Adipocyte (in vitro differentiated cells): ENCODE measurements at regions not wholly inside any gene's neighbourhood (a gene's known extent, or its start where the extent isn't known, plus 50 kb on each side); places are given as distances from the start of the nearest gene placed in this dataset.

ENCODE experiments used
- DNase-seq: peaks from one replicate; pipeline ENCODE4 v3.0.0-alpha.2; 2015; ENCODE audit warnings: low read depth
- H3K27me3 ChIP-seq: replicated peaks from 2 replicates; pipeline ENCODE4 v1.7.0; 2013; ENCODE audit warnings: mild to moderate bottlenecking, low read length, moderate library complexity; ENCODE audit not compliant: control insufficient read depth, insufficient read depth
- H3K36me3 ChIP-seq: 2 replicates; pipeline ENCODE4 v1.7.0; 2013; ENCODE audit warnings: low read length, mild to moderate bottlenecking, moderate library complexity; ENCODE audit not compliant: control insufficient read depth, insufficient read depth, severe bottlenecking
- H3K4me1 ChIP-seq: 2 replicates; pipeline ENCODE4 v1.7.0; 2013; ENCODE audit warnings: mild to moderate bottlenecking, low read length, moderate library complexity; ENCODE audit not compliant: control insufficient read depth, insufficient read depth
- H3K4me3 ChIP-seq: 2 replicates; pipeline ENCODE4 v1.7.0; 2013; ENCODE audit warnings: mild to moderate bottlenecking, low read length, moderate library complexity
- H3K9ac ChIP-seq: 2 replicates; pipeline ENCODE4 v1.7.0; 2013; ENCODE audit warnings: mild to moderate bottlenecking, low read length, moderate library complexity
- H3K9me3 ChIP-seq: 2 replicates; pipeline ENCODE4 v1.7.0; 2013; ENCODE audit warnings: mild to moderate bottlenecking, low read length, moderate library complexity; ENCODE audit not compliant: control insufficient read depth

DNA sequence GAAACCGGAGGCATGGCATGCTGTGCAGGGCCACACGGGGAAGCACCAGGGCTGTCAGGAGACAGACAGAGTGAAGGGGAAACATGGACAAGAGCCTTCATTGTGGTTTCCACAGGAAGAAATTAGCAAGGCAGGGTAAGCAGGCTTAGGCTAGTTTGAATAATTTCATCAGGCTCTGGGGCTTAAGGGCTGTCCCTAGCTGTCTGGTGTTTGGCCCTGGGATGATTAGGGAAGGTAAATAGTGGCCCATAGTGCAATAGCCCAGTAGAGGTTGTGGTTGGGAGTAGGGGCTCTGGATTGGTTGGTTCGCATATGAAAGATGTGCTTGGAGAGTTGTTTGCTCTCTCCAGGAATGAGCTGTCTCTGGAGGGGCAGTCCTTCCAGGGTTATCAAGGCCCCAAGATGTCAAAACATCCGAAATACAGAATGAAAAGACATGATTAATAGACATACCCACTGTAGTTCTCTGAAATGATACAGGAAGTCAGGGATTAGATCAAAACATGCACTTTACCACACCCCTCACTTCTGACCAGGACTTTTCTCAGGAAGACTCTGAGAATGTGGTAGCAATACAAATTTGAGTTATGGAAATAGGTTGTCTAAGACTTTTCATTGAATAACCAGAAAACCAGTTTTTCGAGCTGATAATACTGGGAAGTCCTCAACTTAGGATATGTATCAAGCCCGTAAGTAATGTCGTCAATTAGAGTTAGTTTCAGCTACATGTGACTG, 224.9 kb upstream of the NFE2L3 start:
- peaks cover 3% of the 10 kb centered on the region for H3K4me1 ChIP-seq
- no peaks in the 10 kb centered on the region for H3K27me3 ChIP-seq
- no peak for DNase-seq
- H3K9ac ChIP-seq, result no peak overlapping the region
- H3K36me3 ChIP-seq, result no peaks in the 10 kb centered on the region
- no peak overlapping the region for H3K4me3 ChIP-seq
- no peaks in the 10 kb centered on the region for H3K9me3 ChIP-seq

DNA sequence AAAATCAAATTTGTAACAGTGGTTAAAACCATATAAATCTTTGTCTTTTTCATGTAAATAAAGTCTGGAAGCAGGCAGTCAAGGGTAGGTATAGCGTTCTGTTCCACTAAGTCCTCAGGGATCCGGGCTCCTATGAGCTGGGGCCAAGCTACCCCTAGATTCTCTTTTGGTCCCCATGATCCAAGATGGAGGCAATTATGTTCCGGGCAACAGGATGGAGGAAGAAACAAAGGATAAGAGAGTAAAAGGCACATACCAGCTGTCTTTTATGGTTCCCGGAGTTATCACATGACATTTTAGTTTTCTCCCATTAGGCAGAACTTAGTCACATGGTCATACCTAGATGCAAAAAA, 224.4 kb upstream of the NFE2L3 start:
- H3K4me3 ChIP-seq, result no peak overlapping the region
- H3K9me3 ChIP-seq, result no peaks in the 10 kb centered on the region
- H3K4me1 ChIP-seq, result peaks cover 3% of the 10 kb centered on the region
- no peak for DNase-seq
- H3K27me3 ChIP-seq, result no peaks in the 10 kb centered on the region
- no peaks in the 10 kb centered on the region for H3K36me3 ChIP-seq
- H3K9ac ChIP-seq, result no peak overlapping the region

GRCh38 chr7:25928549-25929330, 223.3 kb upstream of the NFE2L3 start:
- no peak for DNase-seq
- Histone ChIP-seq H3K9ac (no peak overlapping the region), H3K4me1 (peaks cover 3% of the 10 kb centered on the region), H3K27me3 (no peaks in the 10 kb centered on the region), H3K9me3 (peaks cover 9% of the 10 kb centered on the region), H3K4me3 (no peak overlapping the region), H3K36me3 (no peaks in the 10 kb centered on the region)

DNA sequence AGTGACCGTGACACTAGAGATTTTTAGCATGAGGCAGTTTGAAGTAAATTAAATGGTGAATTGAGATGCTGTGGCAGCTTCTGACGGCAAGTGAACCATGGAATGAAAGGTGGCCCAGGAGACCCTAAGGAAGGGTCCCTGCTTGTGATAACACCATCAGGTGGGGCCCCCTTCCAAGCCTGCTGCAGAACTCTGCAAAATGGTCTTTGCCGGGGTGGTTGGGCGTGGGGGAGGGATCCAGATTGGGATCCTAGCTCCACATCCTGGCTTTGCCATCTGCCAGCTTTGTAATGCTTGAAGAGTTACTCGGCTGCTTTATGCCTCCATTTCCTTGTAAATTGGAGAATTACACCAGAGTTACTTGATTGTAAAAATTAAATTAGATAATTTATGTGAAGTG, 222.6 kb upstream of the NFE2L3 start:
- Histone ChIP-seq H3K36me3 (no peaks in the 10 kb centered on the region), H3K27me3 (no peaks in the 10 kb centered on the region), H3K9me3 (peaks cover 16% of the 10 kb centered on the region), H3K4me1 (peaks cover 3% of the 10 kb centered on the region), H3K9ac (no peak overlapping the region), H3K4me3 (no peak overlapping the region)
- no peak for DNase-seq

DNA sequence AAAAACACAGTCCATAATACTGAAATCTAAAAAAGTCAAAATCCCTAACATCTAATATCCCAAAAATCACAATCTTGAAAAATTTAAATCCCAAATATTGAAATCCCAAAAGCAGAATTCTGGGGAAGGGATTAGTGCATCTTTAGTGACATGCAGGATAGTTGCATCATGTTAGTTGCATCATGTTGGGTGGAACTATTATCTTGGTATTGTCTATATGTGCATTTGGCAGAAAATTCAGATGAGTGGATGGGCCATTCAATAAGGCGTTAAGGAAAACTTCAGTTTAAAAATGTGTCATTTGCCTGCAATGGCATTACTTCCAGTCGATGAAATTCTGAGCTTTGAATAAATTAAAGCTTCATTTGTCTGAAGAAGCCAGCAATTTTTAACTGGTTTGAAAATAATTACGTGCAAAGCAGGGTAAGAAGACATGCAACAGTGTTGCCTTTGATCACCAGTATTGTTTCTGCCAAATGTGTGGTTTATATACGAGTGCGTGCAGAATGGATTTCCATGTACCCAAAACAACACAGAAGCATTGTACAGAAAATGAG, 221.4 kb upstream of the NFE2L3 start:
- Histone ChIP-seq H3K36me3 (no peaks in the 10 kb centered on the region), H3K9me3 (peaks cover 24% of the 10 kb centered on the region), H3K4me1 (peaks cover 3% of the 10 kb centered on the region), H3K27me3 (no peaks in the 10 kb centered on the region), H3K4me3 (no peak overlapping the region), H3K9ac (no peak overlapping the region)
- DNase-seq, result no peak

DNA sequence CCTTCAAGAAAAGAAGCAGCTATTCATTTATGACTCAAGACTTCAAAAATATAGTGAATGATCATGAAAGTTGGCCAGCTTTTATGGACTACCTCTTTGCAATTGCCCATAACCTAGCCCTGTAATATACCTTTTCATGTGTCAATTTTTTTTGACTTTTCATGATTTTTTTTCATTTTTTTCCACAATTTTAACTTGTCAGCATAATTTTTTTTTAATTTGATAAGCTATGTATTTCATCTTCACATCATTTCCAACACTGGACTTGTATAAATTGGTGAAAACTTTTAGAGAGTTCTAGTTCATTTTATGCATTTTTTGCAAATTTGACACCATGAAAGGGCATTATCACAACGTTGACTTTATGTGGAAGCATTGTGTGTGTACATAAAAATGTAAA, 220.8 kb upstream of the NFE2L3 start:
- H3K4me3 ChIP-seq, result no peak overlapping the region
- H3K4me1 ChIP-seq, result peaks cover 3% of the 10 kb centered on the region
- DNase-seq, result no peak
- no peak overlapping the region for H3K9ac ChIP-seq
- H3K9me3 ChIP-seq, result peaks cover 24% of the 10 kb centered on the region
- no peaks in the 10 kb centered on the region for H3K27me3 ChIP-seq
- no peaks in the 10 kb centered on the region for H3K36me3 ChIP-seq

DNA sequence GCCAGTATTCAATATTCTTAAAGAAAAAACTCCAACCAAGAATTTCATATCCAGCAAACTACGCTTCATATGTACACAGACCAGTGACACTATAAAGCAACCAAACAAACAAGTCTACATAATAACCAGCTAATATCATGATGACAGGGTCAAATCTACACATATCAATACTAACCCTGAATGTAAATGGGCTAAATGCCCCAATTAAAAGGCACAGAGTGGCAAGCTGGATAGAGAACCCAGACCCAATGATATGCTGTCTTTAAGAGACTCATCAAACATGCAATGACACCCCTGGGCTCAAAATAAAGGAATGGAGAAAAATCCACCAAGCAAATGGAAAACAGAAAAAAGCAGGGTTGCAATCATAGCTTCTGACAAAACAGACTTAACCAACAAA, 218.1 kb upstream of the NFE2L3 start:
- DNase-seq, result no peak
- no peak overlapping the region for H3K9ac ChIP-seq
- H3K36me3 ChIP-seq, result no peaks in the 10 kb centered on the region
- H3K27me3 ChIP-seq, result no peaks in the 10 kb centered on the region
- H3K4me1 ChIP-seq, result no peaks in the 10 kb centered on the region
- H3K4me3 ChIP-seq, result no peak overlapping the region
- H3K9me3 ChIP-seq, result peaks cover 29% of the 10 kb centered on the region

DNA sequence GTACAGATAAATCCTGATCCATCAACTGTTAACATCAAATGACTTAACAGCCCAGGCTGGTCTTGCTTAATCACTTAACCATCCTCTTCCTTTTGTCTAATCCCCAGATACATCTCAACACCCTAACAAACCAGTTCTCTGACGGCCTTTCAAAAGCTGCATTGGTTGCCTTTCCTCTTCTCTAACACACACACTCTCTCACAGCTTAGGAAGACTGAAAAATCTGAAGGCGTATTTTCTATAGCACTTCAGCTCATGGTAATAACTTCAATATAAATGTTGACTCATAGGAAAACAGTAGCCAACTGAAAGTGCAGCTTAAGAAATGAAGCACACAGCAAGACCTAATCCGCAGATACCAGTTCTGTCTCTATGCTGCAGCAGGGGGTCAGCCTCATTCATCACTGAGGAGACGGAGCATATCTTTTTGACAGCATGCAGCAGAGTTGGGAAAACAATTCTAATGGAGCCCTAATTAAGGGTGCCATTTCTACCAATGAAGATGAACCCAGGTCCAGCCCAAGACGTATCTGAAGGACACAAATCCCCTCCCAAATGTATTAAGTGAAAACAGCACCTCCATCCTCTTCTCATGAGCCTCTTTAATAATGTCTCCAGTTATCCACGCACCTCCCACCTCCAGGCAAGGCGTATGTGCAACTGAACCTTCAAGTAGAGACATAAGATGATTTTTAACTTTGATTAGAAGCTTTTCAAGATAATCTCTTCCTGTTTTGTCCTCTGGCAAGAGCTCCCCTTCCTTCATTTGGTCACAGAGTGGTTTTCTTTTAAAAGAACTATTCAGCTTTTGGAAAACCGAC, 211.7 kb upstream of the NFE2L3 start:
- Histone ChIP-seq H3K27me3 (no peaks in the 10 kb centered on the region), H3K36me3 (no peaks in the 10 kb centered on the region), H3K4me3 (no peak overlapping the region), H3K4me1 (peaks cover 6% of the 10 kb centered on the region), H3K9ac (no peak overlapping the region), H3K9me3 (peaks cover 7% of the 10 kb centered on the region)
- no peak for DNase-seq

DNA sequence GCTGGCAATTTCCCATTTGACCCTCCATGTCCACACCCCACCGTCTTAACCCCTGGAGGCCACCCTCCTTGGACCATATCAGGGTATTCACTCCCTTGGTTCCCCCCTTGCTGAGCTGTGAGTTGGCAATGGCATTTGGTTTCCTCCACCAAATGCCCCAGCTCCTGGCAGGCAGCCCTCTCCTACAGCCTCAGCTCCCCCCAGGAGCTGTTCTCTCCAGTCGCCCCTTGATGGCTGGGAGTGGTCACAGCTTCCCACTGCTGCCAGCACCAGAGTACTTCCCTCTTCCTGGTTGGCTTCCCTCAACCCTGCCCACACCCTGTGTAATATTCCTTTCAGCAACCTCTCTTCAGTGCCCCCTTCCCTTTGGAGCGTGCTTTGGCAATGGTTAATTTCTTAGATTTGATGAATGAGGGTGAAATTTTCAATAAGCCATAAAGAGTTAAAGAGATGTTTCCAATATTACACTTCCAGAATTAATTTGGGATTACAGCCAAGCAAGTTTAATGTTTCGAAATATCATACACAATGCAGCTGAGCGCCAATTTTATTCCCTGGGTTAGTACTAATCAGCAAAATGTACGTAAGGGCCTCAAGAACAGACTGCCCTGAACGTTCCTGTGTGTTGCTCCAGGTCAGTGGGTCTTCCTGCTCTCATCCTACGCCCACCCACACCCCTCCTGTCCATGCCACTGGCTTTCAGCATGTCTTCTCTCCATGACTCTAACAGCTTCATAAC, 207.1 kb upstream of the NFE2L3 start:
- Histone ChIP-seq H3K4me3 (no peak overlapping the region), H3K9me3 (no peaks in the 10 kb centered on the region), H3K9ac (no peak overlapping the region), H3K27me3 (no peaks in the 10 kb centered on the region), H3K36me3 (no peaks in the 10 kb centered on the region), H3K4me1 (peaks cover 26% of the 10 kb centered on the region)
- no peak for DNase-seq

DNA sequence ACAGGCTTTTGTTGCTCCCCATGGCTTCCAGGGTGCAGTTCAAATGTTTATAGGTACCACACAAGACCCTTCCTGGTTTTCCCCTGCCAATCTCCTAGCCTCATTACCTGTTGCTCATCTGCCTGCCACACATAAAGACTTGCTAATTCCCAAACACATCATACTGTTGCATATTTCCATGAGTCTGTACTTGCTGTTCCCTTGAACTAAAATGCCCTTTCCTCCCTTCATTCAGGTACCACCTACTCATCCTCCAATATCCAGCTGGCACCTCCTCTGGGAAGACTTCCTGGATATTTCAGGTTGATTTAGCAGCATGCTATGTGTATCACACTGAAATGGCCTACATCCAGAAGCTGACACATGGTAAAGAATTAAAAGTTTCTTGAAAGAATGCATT, 206.4 kb upstream of the NFE2L3 start:
- H3K9ac ChIP-seq, result no peak overlapping the region
- no peak for DNase-seq
- H3K27me3 ChIP-seq, result no peaks in the 10 kb centered on the region
- peaks cover 28% of the 10 kb centered on the region for H3K4me1 ChIP-seq
- H3K9me3 ChIP-seq, result no peaks in the 10 kb centered on the region
- no peaks in the 10 kb centered on the region for H3K36me3 ChIP-seq
- no peak overlapping the region for H3K4me3 ChIP-seq
